22Rv1 (cell line): ENCODE measurements at regions not wholly inside any gene's neighbourhood (a gene's known extent, or its start where the extent isn't known, plus 50 kb on each side); places are given as distances from the start of the nearest gene placed in this dataset.

Source experiments
- H3K27ac ChIP-seq: fragments of 450-650 bp; 2 replicates; pipeline ENCODE4 v1.5.1; 2017
- CTCF ChIP-seq: fragments of 450-650 bp; IDR thresholded peaks from 2 replicates; pipeline ENCODE4 v1.5.1; 2017; ENCODE audit warnings: mild to moderate bottlenecking
- ZFX ChIP-seq: fragments of 450-650 bp; IDR thresholded peaks from 2 replicates; pipeline ENCODE4 v1.6.1; 2017; ENCODE audit warnings: antibody characterized with exemption, borderline replicate concordance

GRCh38 chr15:66854012-66854965, 152.3 kb downstream of the SMAD6 start:
- TF ChIP-seq CTCF (no peak), ZFX (no peak)
- no peak overlapping the region for H3K27ac ChIP-seq

- no peak for TF ChIP-seq CTCF
- no peak for TF ChIP-seq ZFX
- no peak overlapping the region for H3K27ac ChIP-seq
Measured at GRCh38 chr15:66855041-66855440, 153.0 kb downstream of the SMAD6 start.

- TF ChIP-seq ZFX (no peak), CTCF (no peak)
- no peak overlapping the region for H3K27ac ChIP-seq
Measured at GRCh38 chr15:66857694-66858093, 155.7 kb downstream of the SMAD6 start.

GRCh38 chr15:66858423-66859207, 156.6 kb downstream of the SMAD6 start:
- TF ChIP-seq CTCF (no peak), ZFX (no peak)
- no peak overlapping the region for H3K27ac ChIP-seq

- no peak for TF ChIP-seq CTCF
- no peak for TF ChIP-seq ZFX
- no peak overlapping the region for H3K27ac ChIP-seq
Measured at GRCh38 chr15:66859688-66860253, 157.7 kb downstream of the SMAD6 start.

GRCh38 chr15:66860844-66861243, 158.8 kb downstream of the SMAD6 start:
- no peak overlapping the region for H3K27ac ChIP-seq
- no peak for TF ChIP-seq ZFX
- TF ChIP-seq CTCF, result no peak
